ENCODE measurements at regions not wholly inside any gene's neighbourhood (a gene's known extent, or its start where the extent isn't known, plus 50 kb on each side); places are given as distances from the start of the nearest gene placed in this dataset.
"Not testable (repeated sequence)": the region's sequence is repeated elsewhere in the genome, so short reads cannot be mapped to it uniquely, and the experiment has no call there.

GRCh38 chr1:55463814-55464475, 248.8 kb upstream of the USP24 start:
- no peak for DNase-seq

- no peak for DNase-seq
Observed at GRCh38 chr1:55457874-55458273, 242.7 kb upstream of the USP24 start.

- DNase-seq: no peak
Observed at GRCh38 chr1:55456971-55457370, 241.8 kb upstream of the USP24 start.

GRCh38 chr1:55448261-55448660, 233.1 kb upstream of the USP24 start:
- DNase-seq: no peak

GRCh38 chr1:55447488-55447887, 232.3 kb upstream of the USP24 start:
- DNase-seq: no peak

GRCh38 chr1:55446351-55446750, 231.2 kb upstream of the USP24 start:
- DNase-seq: no peak

GRCh38 chr1:55445416-55445815, 230.3 kb upstream of the USP24 start:
- no peak for DNase-seq

- no peak for DNase-seq
Observed at GRCh38 chr1:55444667-55445066, 229.5 kb upstream of the USP24 start.

GRCh38 chr1:55443175-55443915, 228.2 kb upstream of the USP24 start:
- no peak for DNase-seq

- DNase-seq: no peak
Observed at GRCh38 chr1:55441489-55441888, 226.3 kb upstream of the USP24 start.

GRCh38 chr1:55437692-55438091, 222.5 kb upstream of the USP24 start:
- DNase-seq: no peak

- not testable (repeated sequence) for DNase-seq
Observed at GRCh38 chr1:55430720-55431119, 215.6 kb upstream of the USP24 start.

- not testable (repeated sequence) for DNase-seq
Observed at GRCh38 chr1:55430206-55430605, 215.0 kb upstream of the USP24 start.

GRCh38 chr1:55428944-55429931, 214.1 kb upstream of the USP24 start:
- DNase-seq: no peak

GRCh38 chr1:55428231-55428630, 213.1 kb upstream of the USP24 start:
- no peak for DNase-seq

GRCh38 chr1:55427606-55428005, 212.4 kb upstream of the USP24 start:
- no peak for DNase-seq

- no peak for DNase-seq
Observed at GRCh38 chr1:55426619-55427018, 211.5 kb upstream of the USP24 start.

- no peak for DNase-seq
Observed at GRCh38 chr1:55426156-55426555, 211.0 kb upstream of the USP24 start.

- no peak for DNase-seq
Observed at GRCh38 chr1:55425310-55425930, 210.3 kb upstream of the USP24 start.

- no peak for DNase-seq
Observed at GRCh38 chr1:55423376-55423775, 208.2 kb upstream of the USP24 start.

GRCh38 chr1:55420929-55421716, 206.0 kb upstream of the USP24 start:
- no peak for DNase-seq

- DNase-seq: no peak
Observed at GRCh38 chr1:55420026-55420425, 204.9 kb upstream of the USP24 start.
